Glutamatergic neuron (in vitro differentiated cells): ENCODE measurements at regions not wholly inside any gene's neighbourhood (a gene's known extent, or its start where the extent isn't known, plus 50 kb on each side); places are given as distances from the start of the nearest gene placed in this dataset.

Source experiments
- DNase-seq: peaks from one replicate; pipeline ENCODE4 v3.0.0; 2022
- H3K27ac Mint-ChIP-seq: one replicate; pipeline ENCODE4 v1.8.0; 2020; ENCODE audit warnings: mild to moderate bottlenecking, mixed read lengths, inconsistent platforms; ENCODE audit not compliant: unreplicated experiment
- H3K27me3 Mint-ChIP-seq: one replicate; pipeline ENCODE4 v1.8.0; 2020; ENCODE audit warnings: mild to moderate bottlenecking, moderate library complexity, mixed read lengths, inconsistent platforms; ENCODE audit not compliant: unreplicated experiment
- H3K36me3 Mint-ChIP-seq: one replicate; pipeline ENCODE4 v1.8.0; 2020; ENCODE audit warnings: mild to moderate bottlenecking, mixed read lengths, inconsistent platforms; ENCODE audit not compliant: unreplicated experiment
- H3K4me1 Mint-ChIP-seq: one replicate; pipeline ENCODE4 v1.8.0; 2020; ENCODE audit warnings: mild to moderate bottlenecking, low read depth, mixed read lengths, inconsistent platforms; ENCODE audit not compliant: unreplicated experiment
- H3K4me3 Mint-ChIP-seq: one replicate; pipeline ENCODE4 v1.8.0; 2020; ENCODE audit warnings: mild to moderate bottlenecking, mixed read lengths, inconsistent platforms; ENCODE audit not compliant: unreplicated experiment
- H3K9me3 Mint-ChIP-seq: one replicate; pipeline ENCODE4 v1.8.0; 2020; ENCODE audit warnings: mild to moderate bottlenecking, moderate library complexity, mixed read lengths, inconsistent platforms; ENCODE audit not compliant: unreplicated experiment
- TF ChIP-seq, protein P1 (sequence below): fragments of 200-600 bp; sonication (generic); IDR thresholded peaks from one replicate; pipeline ENCODE4 v1.5.0; 2021; ENCODE audit not compliant: partially characterized antibody, unreplicated experiment

DNA sequence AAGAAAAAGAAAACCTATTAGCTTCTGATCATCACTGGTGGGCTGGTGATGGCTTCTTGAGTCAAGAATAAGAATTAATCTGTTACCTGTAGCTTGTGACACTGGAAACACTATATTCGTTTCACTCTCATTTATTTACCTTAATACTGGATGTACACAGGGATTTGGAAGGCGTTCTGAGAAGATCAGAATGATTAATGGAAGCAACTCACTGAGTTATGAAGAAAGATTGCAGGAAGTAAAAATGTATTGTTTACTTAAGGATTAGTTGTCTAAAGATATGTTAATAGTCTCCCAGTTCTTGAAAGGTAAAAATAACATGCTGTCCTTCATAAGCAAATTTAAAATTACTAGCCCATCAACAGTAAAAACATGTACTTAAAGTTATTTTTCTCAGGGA, 644.9 kb upstream of the NCAM2 start:
- Mint-ChIP-seq H3K27me3 (no peaks in the 10 kb centered on the region), H3K4me1 (no peaks in the 10 kb centered on the region), H3K9me3 (no peaks in the 10 kb centered on the region), H3K36me3 (no peaks in the 10 kb centered on the region), H3K27ac (no peak overlapping the region), H3K4me3 (no peak overlapping the region)
- no peak for DNase-seq
- TF ChIP-seq, protein P1, sequence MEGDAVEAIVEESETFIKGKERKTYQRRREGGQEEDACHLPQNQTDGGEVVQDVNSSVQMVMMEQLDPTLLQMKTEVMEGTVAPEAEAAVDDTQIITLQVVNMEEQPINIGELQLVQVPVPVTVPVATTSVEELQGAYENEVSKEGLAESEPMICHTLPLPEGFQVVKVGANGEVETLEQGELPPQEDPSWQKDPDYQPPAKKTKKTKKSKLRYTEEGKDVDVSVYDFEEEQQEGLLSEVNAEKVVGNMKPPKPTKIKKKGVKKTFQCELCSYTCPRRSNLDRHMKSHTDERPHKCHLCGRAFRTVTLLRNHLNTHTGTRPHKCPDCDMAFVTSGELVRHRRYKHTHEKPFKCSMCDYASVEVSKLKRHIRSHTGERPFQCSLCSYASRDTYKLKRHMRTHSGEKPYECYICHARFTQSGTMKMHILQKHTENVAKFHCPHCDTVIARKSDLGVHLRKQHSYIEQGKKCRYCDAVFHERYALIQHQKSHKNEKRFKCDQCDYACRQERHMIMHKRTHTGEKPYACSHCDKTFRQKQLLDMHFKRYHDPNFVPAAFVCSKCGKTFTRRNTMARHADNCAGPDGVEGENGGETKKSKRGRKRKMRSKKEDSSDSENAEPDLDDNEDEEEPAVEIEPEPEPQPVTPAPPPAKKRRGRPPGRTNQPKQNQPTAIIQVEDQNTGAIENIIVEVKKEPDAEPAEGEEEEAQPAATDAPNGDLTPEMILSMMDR, result no peak

DNA sequence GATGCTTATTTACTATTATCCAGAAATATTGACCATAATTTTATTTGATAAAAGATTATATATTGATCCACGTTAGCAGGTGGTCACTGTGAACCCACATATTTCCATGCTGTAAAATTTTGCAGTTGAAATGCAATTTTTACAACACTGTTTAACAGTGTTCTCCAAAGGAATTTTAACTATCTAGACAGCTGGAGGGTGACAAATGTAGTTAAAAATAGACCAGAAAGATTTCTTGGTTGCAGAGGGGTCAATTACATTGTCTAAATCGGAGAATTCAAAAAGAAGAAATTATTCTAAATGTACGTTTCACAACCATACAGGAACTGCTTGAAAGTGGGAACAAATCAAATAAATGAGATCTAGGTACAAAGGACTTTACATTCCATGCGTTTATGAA, 625.2 kb upstream of the NCAM2 start:
- TF ChIP-seq, protein P1, result no peak
- Mint-ChIP-seq H3K4me1 (no peaks in the 10 kb centered on the region), H3K4me3 (no peak overlapping the region), H3K36me3 (no peaks in the 10 kb centered on the region), H3K27ac (no peak overlapping the region), H3K9me3 (no peaks in the 10 kb centered on the region), H3K27me3 (peaks cover 2% of the 10 kb centered on the region)
- no peak for DNase-seq

DNA sequence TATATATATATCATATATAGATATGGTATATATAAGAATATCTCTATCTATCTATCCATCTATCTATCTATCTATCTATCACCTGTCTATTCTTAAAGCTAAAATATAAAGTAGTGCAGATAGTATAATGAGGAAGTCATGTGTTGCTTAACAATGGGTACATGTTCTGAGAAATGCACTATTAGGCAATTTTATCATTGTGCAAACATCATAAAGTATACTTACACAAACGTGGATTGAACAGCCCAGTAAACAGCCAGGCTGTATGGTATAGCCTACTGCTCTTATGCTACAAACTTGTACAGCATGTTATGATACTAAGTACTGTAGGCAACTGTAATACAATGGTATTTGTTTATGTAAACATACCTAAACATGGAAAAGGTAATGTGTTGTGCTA, 621.0 kb upstream of the NCAM2 start:
- H3K4me3 Mint-ChIP-seq, result no peak overlapping the region
- H3K9me3 Mint-ChIP-seq, result no peaks in the 10 kb centered on the region
- H3K4me1 Mint-ChIP-seq, result no peaks in the 10 kb centered on the region
- H3K27ac Mint-ChIP-seq, result no peak overlapping the region
- H3K27me3 Mint-ChIP-seq, result no peaks in the 10 kb centered on the region
- TF ChIP-seq, protein P1, result no peak
- DNase-seq, result no peak
- H3K36me3 Mint-ChIP-seq, result no peaks in the 10 kb centered on the region

DNA sequence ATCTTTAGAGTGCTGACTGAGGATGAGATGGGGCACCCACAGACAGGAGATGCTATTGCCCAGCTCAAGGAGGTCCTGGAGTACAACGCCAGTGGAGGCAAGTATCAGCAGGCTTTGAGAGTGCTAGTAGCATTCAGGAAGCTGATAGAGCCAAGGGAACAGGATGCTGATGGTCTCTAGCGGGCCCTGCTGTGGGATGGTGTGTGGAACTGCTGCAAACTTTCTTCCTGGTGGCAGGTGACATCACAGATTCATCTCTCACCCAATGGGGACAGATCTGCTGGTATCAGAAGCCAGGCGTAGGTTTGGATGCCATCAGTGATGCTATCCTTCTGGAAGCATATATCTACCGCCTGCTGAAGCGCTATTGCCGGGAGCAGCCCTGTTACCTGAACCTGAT, 609.8 kb upstream of the NCAM2 start:
- Mint-ChIP-seq H3K27me3 (no peaks in the 10 kb centered on the region), H3K4me1 (no peaks in the 10 kb centered on the region), H3K4me3 (no peak overlapping the region), H3K27ac (no peak overlapping the region), H3K9me3 (peaks cover 2% of the 10 kb centered on the region), H3K36me3 (no peaks in the 10 kb centered on the region)
- no peak for DNase-seq
- TF ChIP-seq, protein P1, result no peak

DNA sequence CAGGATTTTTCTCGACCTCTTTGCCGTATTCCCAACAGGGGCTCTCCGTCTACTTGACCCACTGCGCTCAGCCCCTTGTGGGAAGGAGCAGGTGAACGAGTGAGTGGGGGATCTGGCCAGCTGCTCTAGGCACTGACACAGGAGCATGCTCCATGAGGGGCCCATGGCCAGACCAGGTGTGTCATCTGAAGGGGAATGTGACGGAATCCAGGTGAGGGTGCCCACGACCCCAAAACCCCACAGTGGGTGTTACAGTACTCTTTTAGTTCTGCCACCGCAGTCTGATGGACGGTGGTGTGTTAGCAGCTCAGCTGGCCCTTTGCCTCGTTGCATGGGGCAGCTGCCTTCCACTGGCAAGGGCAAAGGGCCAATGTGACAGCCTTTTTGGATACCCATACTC, 601.4 kb upstream of the NCAM2 start:
- Mint-ChIP-seq H3K9me3 (no peaks in the 10 kb centered on the region), H3K4me3 (no peak overlapping the region), H3K27me3 (peaks cover 2% of the 10 kb centered on the region), H3K27ac (no peak overlapping the region), H3K4me1 (no peaks in the 10 kb centered on the region), H3K36me3 (no peaks in the 10 kb centered on the region)
- TF ChIP-seq, protein P1, result no peak
- DNase-seq, result no peak
